Breast epithelium (tissue), 4 donors: ENCODE measurements at regions not wholly inside any gene's neighbourhood (a gene's known extent, or its start where the extent isn't known, plus 50 kb on each side); places are given as distances from the start of the nearest gene placed in this dataset.

ENCODE experiments used
- DNase-seq, 2 donors: peaks; one replicate each; pipeline ENCODE4 v3.0.0-alpha.2; 2019; ENCODE audit warnings: low spot score in 2 of 2
- H3K27ac ChIP-seq, 2 donors: fragments of 200-600 bp; sonication (generic) in 1 of 2; one replicate each; pipeline ENCODE4 v1.5.1; 2016 to 2019; ENCODE audit warnings: mild to moderate bottlenecking in 1 of 2
- H3K27me3 ChIP-seq, 2 donors: fragments of 200-600 bp; sonication (generic) in 1 of 2; one replicate each; pipeline versions ENCODE4 v1.5.1 to v1.6.0; 2017 to 2019; ENCODE audit warnings: control low read depth in 1 of 2, mild to moderate bottlenecking in 1 of 2
- H3K36me3 ChIP-seq: fragments of 200-600 bp; one replicate; pipeline ENCODE4 v1.5.1; 2019
- H3K4me1 ChIP-seq, 2 donors: fragments of 200-600 bp; sonication (generic); one replicate each; pipeline ENCODE4 v1.5.1; 2016 to 2019; ENCODE audit warnings: control low read depth in 1 of 2
- H3K4me3 ChIP-seq, 3 donors: fragments of 200-600 bp; sonication (generic); 1 replicate in 2 of 3; 2 replicates in 1 of 3; pipeline ENCODE4 v1.5.1; 2016 to 2019; ENCODE audit warnings: mild to moderate bottlenecking in 3 of 3, moderate library complexity in 2 of 3
- H3K9me3 ChIP-seq, 2 donors: fragments of 200-600 bp; sonication (generic) in 1 of 2; one replicate each; pipeline ENCODE4 v1.5.1; 2016 to 2019; ENCODE audit warnings: control low read depth in 1 of 2
- POLR2A ChIP-seq: fragments of 450-650 bp; IDR thresholded peaks from one replicate; pipeline ENCODE4 v1.6.1; 2016; ENCODE audit warnings: antibody characterized with exemption, mild to moderate bottlenecking, moderate library complexity
- POLR2AphosphoS5 ChIP-seq, 3 donors: sonication (generic); formaldehyde crosslinking; IDR thresholded peaks; one replicate each; pipeline ENCODE4 v1.6.1; 2017; ENCODE audit warnings: antibody characterized with exemption in 3 of 3
- intact Hi-C: fragments of 100-400 bp; cut with DNase I; formaldehyde crosslinking; loops from one replicate; pipeline ENCODE4 v1.15.1; 2023; ENCODE audit warnings: low total_unique reads
- TF ChIP-seq, protein P1 (sequence below), 3 donors: fragments of 450-650 bp; IDR thresholded peaks; one replicate each; pipeline ENCODE4 v1.5.1; 2016 to 2017; ENCODE audit warnings: antibody characterized with exemption in 3 of 3, mild to moderate bottlenecking in 3 of 3, moderate library complexity in 3 of 3

GRCh38 chr5:153237671-153238332 lies 252.7 kb upstream of the GRIA1 start:
- DNase-seq: no peak
- no peak overlapping the region for H3K27ac ChIP-seq
- TF ChIP-seq POLR2AphosphoS5 (IDR thresholded peaks at IDR 0.05) (no peak), POLR2A (no peak)
- TF ChIP-seq, protein P1, sequence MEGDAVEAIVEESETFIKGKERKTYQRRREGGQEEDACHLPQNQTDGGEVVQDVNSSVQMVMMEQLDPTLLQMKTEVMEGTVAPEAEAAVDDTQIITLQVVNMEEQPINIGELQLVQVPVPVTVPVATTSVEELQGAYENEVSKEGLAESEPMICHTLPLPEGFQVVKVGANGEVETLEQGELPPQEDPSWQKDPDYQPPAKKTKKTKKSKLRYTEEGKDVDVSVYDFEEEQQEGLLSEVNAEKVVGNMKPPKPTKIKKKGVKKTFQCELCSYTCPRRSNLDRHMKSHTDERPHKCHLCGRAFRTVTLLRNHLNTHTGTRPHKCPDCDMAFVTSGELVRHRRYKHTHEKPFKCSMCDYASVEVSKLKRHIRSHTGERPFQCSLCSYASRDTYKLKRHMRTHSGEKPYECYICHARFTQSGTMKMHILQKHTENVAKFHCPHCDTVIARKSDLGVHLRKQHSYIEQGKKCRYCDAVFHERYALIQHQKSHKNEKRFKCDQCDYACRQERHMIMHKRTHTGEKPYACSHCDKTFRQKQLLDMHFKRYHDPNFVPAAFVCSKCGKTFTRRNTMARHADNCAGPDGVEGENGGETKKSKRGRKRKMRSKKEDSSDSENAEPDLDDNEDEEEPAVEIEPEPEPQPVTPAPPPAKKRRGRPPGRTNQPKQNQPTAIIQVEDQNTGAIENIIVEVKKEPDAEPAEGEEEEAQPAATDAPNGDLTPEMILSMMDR (IDR thresholded peaks at IDR 0.05): no peak
- H3K27me3 ChIP-seq: peaks cover 0 to 3% of the 10 kb centered on the region in 2 donors
- no peaks in the 10 kb centered on the region for H3K36me3 ChIP-seq
- no peaks in the 10 kb centered on the region for H3K9me3 ChIP-seq
- H3K4me3 ChIP-seq: no peak overlapping the region
- no peaks in the 10 kb centered on the region for H3K4me1 ChIP-seq
- intact Hi-C loops: no loop called here

- Histone ChIP-seq H3K4me1 (no peaks in the 10 kb centered on the region), H3K36me3 (no peaks in the 10 kb centered on the region), H3K27ac (no peak overlapping the region), H3K9me3 (peaks cover 0 to 6% of the 10 kb centered on the region in 2 donors), H3K4me3 (no peak overlapping the region), H3K27me3 (no peaks in the 10 kb centered on the region)
- TF ChIP-seq, protein P1 (IDR thresholded peaks at IDR 0.05): no peak
- no peak for TF ChIP-seq POLR2AphosphoS5 (IDR thresholded peaks at IDR 0.05)
- no peak for DNase-seq
- intact Hi-C loops: no loop called here
Measured at GRCh38 chr5:153257381-153257780, 233.1 kb upstream of the GRIA1 start.

DNA sequence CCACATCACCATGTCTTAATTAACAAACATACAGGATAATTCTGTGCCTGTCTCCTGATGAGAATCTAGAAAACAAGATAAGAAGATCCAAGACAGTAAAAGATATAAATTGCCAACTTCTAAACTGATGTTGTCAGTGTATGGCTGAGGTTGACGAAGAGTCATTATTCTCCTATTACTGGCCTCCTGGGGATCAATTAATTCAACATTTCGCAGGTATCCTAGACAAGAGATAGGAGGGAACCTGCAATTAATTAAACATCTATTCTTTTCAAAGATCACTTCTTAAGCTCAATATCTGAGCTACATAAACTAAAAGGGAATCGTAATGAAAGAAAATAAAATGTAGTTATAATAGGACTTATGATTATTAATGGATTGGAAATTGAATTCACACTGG lies 232.0 kb upstream of the GRIA1 start:
- intact Hi-C loops: no loop called here
- no peak for TF ChIP-seq POLR2A
- TF ChIP-seq, protein P1 (IDR thresholded peaks at IDR 0.05): no peak
- TF ChIP-seq POLR2AphosphoS5 (IDR thresholded peaks at IDR 0.05): no peak
- peaks cover 0 to 4% of the 10 kb centered on the region in 2 donors for H3K9me3 ChIP-seq
- H3K27ac ChIP-seq: no peak overlapping the region
- no peak for DNase-seq
- H3K27me3 ChIP-seq: no peaks in the 10 kb centered on the region
- no peaks in the 10 kb centered on the region for H3K36me3 ChIP-seq
- H3K4me1 ChIP-seq: no peaks in the 10 kb centered on the region
- no peak overlapping the region for H3K4me3 ChIP-seq

GRCh38 chr5:153267506-153267905 lies 223.0 kb upstream of the GRIA1 start:
- intact Hi-C loops: loop anchor here (5.0 kb wide), 1 partner anchor 1160 kb away; no protein-coding TSS in a partner anchor

DNA sequence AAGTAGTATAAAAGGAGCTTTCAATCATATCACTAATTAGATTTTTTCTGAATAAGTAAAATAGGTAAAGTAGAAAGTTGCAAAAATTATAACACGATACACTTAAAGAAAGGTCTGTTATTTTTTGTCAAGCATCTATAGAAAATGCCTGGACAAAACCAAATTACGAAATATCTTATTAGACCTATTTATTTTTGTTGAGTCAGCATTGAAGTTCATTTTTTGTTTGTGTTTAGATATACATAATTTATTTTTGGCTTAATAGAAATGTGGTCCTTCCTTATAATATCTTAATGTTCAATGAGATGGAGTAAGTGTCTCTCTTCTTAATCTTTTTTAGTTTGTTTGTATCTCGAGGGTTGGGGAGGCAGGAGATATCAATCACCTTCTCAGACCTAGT lies 214.8 kb upstream of the GRIA1 start:
- no peak for DNase-seq
- Histone ChIP-seq H3K4me3 (no peak overlapping the region), H3K9me3 (no peaks in the 10 kb centered on the region), H3K4me1 (no peaks in the 10 kb centered on the region), H3K27me3 (no peaks in the 10 kb centered on the region), H3K27ac (no peak overlapping the region), H3K36me3 (no peaks in the 10 kb centered on the region)
- intact Hi-C loops: no loop called here
- TF ChIP-seq POLR2AphosphoS5 (IDR thresholded peaks at IDR 0.05) (no peak), POLR2A (no peak)
- TF ChIP-seq, protein P1 (IDR thresholded peaks at IDR 0.05): no peak

More at GRCh38 chr5:153267506-153267905, 223.0 kb upstream of the GRIA1 start:
- no peaks in the 10 kb centered on the region for H3K36me3 ChIP-seq
- H3K4me3 ChIP-seq: no peak overlapping the region
- H3K4me1 ChIP-seq: no peaks in the 10 kb centered on the region
- no peak overlapping the region for H3K27ac ChIP-seq
- DNase-seq: no peak
- H3K27me3 ChIP-seq: no peaks in the 10 kb centered on the region
- TF ChIP-seq, protein P1 (IDR thresholded peaks at IDR 0.05): no peak
- TF ChIP-seq POLR2A (no peak), POLR2AphosphoS5 (IDR thresholded peaks at IDR 0.05) (no peak)
- H3K9me3 ChIP-seq: no peaks in the 10 kb centered on the region
